ENCODE measurements at regions not wholly inside any gene's neighbourhood (a gene's known extent, or its start where the extent isn't known, plus 50 kb on each side); places are given as distances from the start of the nearest gene placed in this dataset.

- Histone ChIP-seq H2BK5ac (ENCODE audit: low read depth, low read length, poor library complexity, severe bottlenecking) (no peak overlapping the region), H3K27me3 (ENCODE audit: control insufficient read depth in 1 of 2, insufficient read depth in 1 of 2, low read length in 2 of 2) (no peaks in the 10 kb centered on the region), H2BK120ac (ENCODE audit: low read depth, low read length) (no peak overlapping the region), H3K9ac (ENCODE audit: low read length) (no peak overlapping the region), H3K4ac (ENCODE audit: low read depth in 1 of 2, low read length in 2 of 2) (no peak overlapping the region), H2BK12ac (ENCODE audit: low read length in 2 of 2) (no peak overlapping the region), H3K4me2 (ENCODE audit: low read length, poor library complexity, severe bottlenecking) (no peak overlapping the region), H3K4me3 (ENCODE audit: insufficient read depth in 1 of 2, low read depth in 1 of 2, low read length in 2 of 2) (no peak overlapping the region), H3K14ac (ENCODE audit: low read length in 2 of 2) (no peak overlapping the region), H3K9me3 (ENCODE audit: control insufficient read depth, low read length) (peaks cover 11% of the 10 kb centered on the region), H2BK15ac (ENCODE audit: low read depth, poor library complexity, severe bottlenecking) (no peak overlapping the region), H3K4me1 (ENCODE audit: control insufficient read depth, insufficient read depth, low read depth, low read length) (no peaks in the 10 kb centered on the region), H3K79me1 (replicated peaks; ENCODE audit: low read length, poor library complexity, severe bottlenecking) (no peaks in the 10 kb centered on the region), H4K91ac (ENCODE audit: low read length) (no peak overlapping the region), H2AFZ (ENCODE audit: low read depth, low read length) (no peak overlapping the region), H3K23ac (ENCODE audit: low read length in 2 of 2) (peak overlapping the region in 1 of 2 experiments; percentile 34), H4K8ac (ENCODE audit: low read length) (no peak overlapping the region), H2AK5ac (ENCODE audit: low read length, severe bottlenecking) (no peak overlapping the region), H3K18ac (ENCODE audit: low read depth in 1 of 2, low read length in 2 of 2) (no peak overlapping the region), H3K27ac (ENCODE audit: low read length, poor library complexity, severe bottlenecking) (no peak overlapping the region), H3K36me3 (ENCODE audit: control insufficient read depth in 1 of 2, insufficient read depth in 2 of 2, low read depth in 1 of 2, low read length in 2 of 2) (no peaks in the 10 kb centered on the region)
- 94% methylated on average over 15 of the region's 17 CpGs for WGBS
- no peak for DNase-seq
Measured at GRCh38 chr14:43141636-43142191, 1365.4 kb downstream of the FSCB start.

DNA sequence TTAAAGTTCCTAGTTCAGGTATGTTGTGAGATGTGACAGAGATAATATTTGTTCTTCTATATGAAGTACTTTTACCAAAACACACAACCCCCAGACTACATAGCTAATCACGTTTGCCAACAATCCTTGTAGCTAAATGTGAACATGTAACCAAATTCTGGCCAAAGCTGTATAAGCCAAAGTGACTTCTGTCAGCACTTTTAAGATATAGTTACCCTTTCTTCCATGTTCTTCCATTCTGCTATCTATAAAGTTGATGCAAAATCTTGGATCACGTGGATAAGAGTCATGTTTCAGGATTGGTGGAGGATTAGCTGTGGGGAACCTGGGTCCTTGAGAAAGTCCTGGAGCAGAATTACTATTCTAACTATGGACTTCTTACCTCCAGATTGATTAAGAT is 1366.6 kb downstream of the FSCB start:
- no peaks in the 10 kb centered on the region for H3K27me3 ChIP-seq (ENCODE audit: control insufficient read depth in 1 of 2, insufficient read depth in 1 of 2, low read length in 2 of 2)
- H3K4me3 ChIP-seq (ENCODE audit: insufficient read depth in 1 of 2, low read depth in 1 of 2, low read length in 2 of 2): no peak overlapping the region
- no peaks in the 10 kb centered on the region for H3K4me1 ChIP-seq (ENCODE audit: control insufficient read depth, insufficient read depth, low read depth, low read length)
- H3K4ac ChIP-seq (ENCODE audit: low read depth in 1 of 2, low read length in 2 of 2): no peak overlapping the region
- no peak overlapping the region for H2AFZ ChIP-seq (ENCODE audit: low read depth, low read length)
- H2BK5ac ChIP-seq (ENCODE audit: low read depth, low read length, poor library complexity, severe bottlenecking): no peak overlapping the region
- WGBS: 70% methylated on average over 1 of the region's 2 CpGs
- no peak overlapping the region for H2BK15ac ChIP-seq (ENCODE audit: low read depth, poor library complexity, severe bottlenecking)
- H4K8ac ChIP-seq (ENCODE audit: low read length): no peak overlapping the region
- no peak overlapping the region for H3K4me2 ChIP-seq (ENCODE audit: low read length, poor library complexity, severe bottlenecking)
- peaks cover 14% of the 10 kb centered on the region for H3K9me3 ChIP-seq (ENCODE audit: control insufficient read depth, low read length)
- H4K91ac ChIP-seq (ENCODE audit: low read length): no peak overlapping the region
- H3K79me1 ChIP-seq (replicated peaks; ENCODE audit: low read length, poor library complexity, severe bottlenecking): no peaks in the 10 kb centered on the region
- no peak overlapping the region for H2BK120ac ChIP-seq (ENCODE audit: low read depth, low read length)
- H2AK5ac ChIP-seq (ENCODE audit: low read length, severe bottlenecking): no peak overlapping the region
- no peaks in the 10 kb centered on the region for H3K36me3 ChIP-seq (ENCODE audit: control insufficient read depth in 1 of 2, insufficient read depth in 2 of 2, low read depth in 1 of 2, low read length in 2 of 2)
- no peak overlapping the region for H3K14ac ChIP-seq (ENCODE audit: low read length in 2 of 2)
- H3K27ac ChIP-seq (ENCODE audit: low read length, poor library complexity, severe bottlenecking): no peak overlapping the region
- H2BK12ac ChIP-seq (ENCODE audit: low read length in 2 of 2): no peak overlapping the region
- no peak overlapping the region for H3K18ac ChIP-seq (ENCODE audit: low read depth in 1 of 2, low read length in 2 of 2)
- H3K9ac ChIP-seq (ENCODE audit: low read length): no peak overlapping the region
- DNase-seq: no peak
- no peak overlapping the region for H3K23ac ChIP-seq (ENCODE audit: low read length in 2 of 2)

DNA sequence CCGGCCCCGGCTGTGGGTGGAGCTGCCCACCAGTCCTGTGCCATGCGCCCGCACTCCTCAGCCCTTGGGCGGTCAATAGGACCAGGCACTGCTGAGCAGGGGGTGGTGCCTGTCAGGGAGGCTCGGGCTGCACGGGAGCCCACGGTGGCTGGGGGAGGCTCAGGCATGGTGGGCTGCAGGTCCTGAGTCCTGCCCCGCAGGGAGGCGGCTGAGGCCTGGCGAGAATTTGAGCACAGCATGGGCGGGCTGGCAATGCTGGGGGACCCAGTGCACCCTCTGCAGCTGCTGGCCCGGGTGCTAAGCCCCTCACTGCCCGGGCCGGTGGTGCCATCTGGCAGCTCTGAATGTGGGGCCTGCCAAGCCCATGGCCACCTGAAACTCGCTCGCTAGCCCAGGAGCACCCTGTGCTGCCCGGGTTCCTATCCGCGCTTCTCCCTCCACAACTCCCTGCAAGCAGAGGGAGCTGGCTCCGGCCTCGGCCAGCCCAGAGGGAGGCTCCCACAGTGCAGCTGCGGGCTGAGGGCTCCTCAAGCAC is 1371.1 kb downstream of the FSCB start:
- H3K27me3 ChIP-seq (ENCODE audit: control insufficient read depth in 1 of 2, insufficient read depth in 1 of 2, low read length in 2 of 2): no peaks in the 10 kb centered on the region
- H3K4me1 ChIP-seq (ENCODE audit: control insufficient read depth, insufficient read depth, low read depth, low read length): no peaks in the 10 kb centered on the region
- H2AFZ ChIP-seq (ENCODE audit: low read depth, low read length): no peak overlapping the region
- H3K36me3 ChIP-seq (ENCODE audit: control insufficient read depth in 1 of 2, insufficient read depth in 2 of 2, low read depth in 1 of 2, low read length in 2 of 2): no peaks in the 10 kb centered on the region
- H3K4ac ChIP-seq (ENCODE audit: low read depth in 1 of 2, low read length in 2 of 2): no peak overlapping the region
- no peak overlapping the region for H2BK12ac ChIP-seq (ENCODE audit: low read length in 2 of 2)
- H3K79me1 ChIP-seq (replicated peaks; ENCODE audit: low read length, poor library complexity, severe bottlenecking): no peaks in the 10 kb centered on the region
- H3K27ac ChIP-seq (ENCODE audit: low read length, poor library complexity, severe bottlenecking): no peak overlapping the region
- H2BK5ac ChIP-seq (ENCODE audit: low read depth, low read length, poor library complexity, severe bottlenecking): no peak overlapping the region
- H3K4me3 ChIP-seq (ENCODE audit: insufficient read depth in 1 of 2, low read depth in 1 of 2, low read length in 2 of 2): no peak overlapping the region
- DNase-seq: no peak
- no peak overlapping the region for H2BK15ac ChIP-seq (ENCODE audit: low read depth, poor library complexity, severe bottlenecking)
- 87% methylated on average over 23 of the region's 23 CpGs for WGBS
- H4K91ac ChIP-seq (ENCODE audit: low read length): no peak overlapping the region
- peaks cover 18% of the 10 kb centered on the region for H3K9me3 ChIP-seq (ENCODE audit: control insufficient read depth, low read length)
- H3K4me2 ChIP-seq (ENCODE audit: low read length, poor library complexity, severe bottlenecking): no peak overlapping the region
- H3K14ac ChIP-seq (ENCODE audit: low read length in 2 of 2): no peak overlapping the region
- no peak overlapping the region for H2BK120ac ChIP-seq (ENCODE audit: low read depth, low read length)
- H4K8ac ChIP-seq (ENCODE audit: low read length): no peak overlapping the region
- H3K9ac ChIP-seq (ENCODE audit: low read length): no peak overlapping the region
- H2AK5ac ChIP-seq (ENCODE audit: low read length, severe bottlenecking): no peak overlapping the region
- H3K18ac ChIP-seq (ENCODE audit: low read depth in 1 of 2, low read length in 2 of 2): no peak overlapping the region
- H3K23ac ChIP-seq (ENCODE audit: low read length in 2 of 2): no peak overlapping the region

GRCh38 chr14:43132441-43132840 is 1374.6 kb downstream of the FSCB start:
- Histone ChIP-seq H3K9me3 (ENCODE audit: control insufficient read depth, low read length) (peaks cover 26% of the 10 kb centered on the region), H3K36me3 (ENCODE audit: control insufficient read depth in 1 of 2, insufficient read depth in 2 of 2, low read depth in 1 of 2, low read length in 2 of 2) (no peaks in the 10 kb centered on the region), H2BK5ac (ENCODE audit: low read depth, low read length, poor library complexity, severe bottlenecking) (no peak overlapping the region), H3K18ac (ENCODE audit: low read depth in 1 of 2, low read length in 2 of 2) (no peak overlapping the region), H3K4ac (ENCODE audit: low read depth in 1 of 2, low read length in 2 of 2) (no peak overlapping the region), H3K4me1 (ENCODE audit: control insufficient read depth, insufficient read depth, low read depth, low read length) (no peaks in the 10 kb centered on the region), H3K27me3 (ENCODE audit: control insufficient read depth in 1 of 2, insufficient read depth in 1 of 2, low read length in 2 of 2) (no peaks in the 10 kb centered on the region), H3K27ac (ENCODE audit: low read length, poor library complexity, severe bottlenecking) (no peak overlapping the region), H3K4me2 (ENCODE audit: low read length, poor library complexity, severe bottlenecking) (no peak overlapping the region), H2BK12ac (ENCODE audit: low read length in 2 of 2) (no peak overlapping the region), H4K8ac (ENCODE audit: low read length) (no peak overlapping the region), H2BK120ac (ENCODE audit: low read depth, low read length) (no peak overlapping the region), H3K9ac (ENCODE audit: low read length) (no peak overlapping the region), H2AK5ac (ENCODE audit: low read length, severe bottlenecking) (no peak overlapping the region), H3K23ac (ENCODE audit: low read length in 2 of 2) (no peak overlapping the region), H2AFZ (ENCODE audit: low read depth, low read length) (no peak overlapping the region), H2BK15ac (ENCODE audit: low read depth, poor library complexity, severe bottlenecking) (no peak overlapping the region), H4K91ac (ENCODE audit: low read length) (no peak overlapping the region), H3K14ac (ENCODE audit: low read length in 2 of 2) (no peak overlapping the region), H3K79me1 (replicated peaks; ENCODE audit: low read length, poor library complexity, severe bottlenecking) (no peaks in the 10 kb centered on the region), H3K4me3 (ENCODE audit: insufficient read depth in 1 of 2, low read depth in 1 of 2, low read length in 2 of 2) (no peak overlapping the region)
- no peak for DNase-seq
- WGBS: 50% methylated on average over 1 of the region's 1 CpG

All from mesenchymal stem cell (in vitro differentiated cells and primary cell).